Suprapubic skin (tissue), 4 donors: ENCODE measurements at regions not wholly inside any gene's neighbourhood (a gene's known extent, or its start where the extent isn't known, plus 50 kb on each side); places are given as distances from the start of the nearest gene placed in this dataset.

ENCODE experiments used
- DNase-seq, 2 donors: peaks; one replicate each; pipeline ENCODE4 v3.0.0-alpha.2; 2019; ENCODE audit warnings: low spot score in 2 of 2
- H3K27ac ChIP-seq: fragments of 200-600 bp; sonication (generic); one replicate; pipeline ENCODE4 v1.5.1; 2019
- H3K27me3 ChIP-seq: fragments of 200-600 bp; sonication (generic); one replicate; pipeline ENCODE4 v1.5.1; 2019
- H3K36me3 ChIP-seq: fragments of 200-600 bp; sonication (generic); one replicate; pipeline ENCODE4 v1.5.1; 2019
- H3K4me1 ChIP-seq: fragments of 200-600 bp; sonication (generic); one replicate; pipeline ENCODE4 v1.5.1; 2019
- H3K4me3 ChIP-seq: fragments of 200-600 bp; sonication (generic); one replicate; pipeline ENCODE4 v1.5.1; 2019; ENCODE audit warnings: mild to moderate bottlenecking
- H3K9me3 ChIP-seq: fragments of 200-600 bp; sonication (generic); one replicate; pipeline ENCODE4 v1.5.1; 2019
- EP300 ChIP-seq: sonication (generic); formaldehyde crosslinking; IDR thresholded peaks from one replicate; pipeline ENCODE4 v1.6.1; 2017; ENCODE audit warnings: antibody characterized with exemption
- POLR2A ChIP-seq, 2 donors: fragments of 450-650 bp; IDR thresholded peaks; one replicate each; pipeline ENCODE4 v1.6.1; 2017; ENCODE audit warnings: antibody characterized with exemption in 2 of 2, mild to moderate bottlenecking in 2 of 2, moderate library complexity in 2 of 2
- POLR2AphosphoS5 ChIP-seq, 3 donors: sonication (generic); formaldehyde crosslinking; IDR thresholded peaks; one replicate each; pipeline ENCODE4 v1.6.1; 2017; ENCODE audit warnings: antibody characterized with exemption in 3 of 3
- WGBS: methylation state at CpG from one replicate; pipeline ENCODE4 v1.1.5; 2018; 5-methylcytosine and 5-hydroxymethylcytosine counted together
- TF ChIP-seq, protein P1 (sequence below), 2 donors: fragments of 200-600 bp in 1 of 2; fragments of 450-650 bp in 1 of 2; sonication (generic) in 1 of 2; IDR thresholded peaks; one replicate each; pipeline ENCODE4 v1.5.1; 2016 to 2019; ENCODE audit warnings: antibody characterized with exemption in 2 of 2, mild to moderate bottlenecking in 1 of 2, moderate library complexity in 1 of 2

DNA sequence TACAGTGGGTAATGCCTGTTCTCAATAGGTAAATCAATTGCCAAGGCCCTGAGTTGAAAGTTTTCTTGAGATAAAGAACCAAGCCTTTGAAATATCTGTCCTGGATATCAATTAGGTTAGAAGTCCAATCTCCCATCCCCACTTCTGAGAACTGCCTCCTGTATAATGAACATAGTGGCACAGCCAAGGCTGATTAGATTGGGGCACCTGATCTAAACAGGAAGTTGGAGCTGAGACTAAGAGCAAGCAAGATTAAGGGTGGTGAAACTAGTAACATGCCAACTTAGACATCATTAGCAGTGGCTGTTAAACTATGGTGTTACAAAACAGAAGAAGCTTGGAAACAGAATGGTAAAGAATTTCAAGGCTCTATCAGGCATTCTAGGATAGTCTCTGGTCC lies 137.7 kb upstream of the TMEM108 start:
- no peaks in the 10 kb centered on the region for H3K4me1 ChIP-seq
- TF ChIP-seq, protein P1, sequence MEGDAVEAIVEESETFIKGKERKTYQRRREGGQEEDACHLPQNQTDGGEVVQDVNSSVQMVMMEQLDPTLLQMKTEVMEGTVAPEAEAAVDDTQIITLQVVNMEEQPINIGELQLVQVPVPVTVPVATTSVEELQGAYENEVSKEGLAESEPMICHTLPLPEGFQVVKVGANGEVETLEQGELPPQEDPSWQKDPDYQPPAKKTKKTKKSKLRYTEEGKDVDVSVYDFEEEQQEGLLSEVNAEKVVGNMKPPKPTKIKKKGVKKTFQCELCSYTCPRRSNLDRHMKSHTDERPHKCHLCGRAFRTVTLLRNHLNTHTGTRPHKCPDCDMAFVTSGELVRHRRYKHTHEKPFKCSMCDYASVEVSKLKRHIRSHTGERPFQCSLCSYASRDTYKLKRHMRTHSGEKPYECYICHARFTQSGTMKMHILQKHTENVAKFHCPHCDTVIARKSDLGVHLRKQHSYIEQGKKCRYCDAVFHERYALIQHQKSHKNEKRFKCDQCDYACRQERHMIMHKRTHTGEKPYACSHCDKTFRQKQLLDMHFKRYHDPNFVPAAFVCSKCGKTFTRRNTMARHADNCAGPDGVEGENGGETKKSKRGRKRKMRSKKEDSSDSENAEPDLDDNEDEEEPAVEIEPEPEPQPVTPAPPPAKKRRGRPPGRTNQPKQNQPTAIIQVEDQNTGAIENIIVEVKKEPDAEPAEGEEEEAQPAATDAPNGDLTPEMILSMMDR (IDR thresholded peaks at IDR 0.05), result no peak
- TF ChIP-seq POLR2AphosphoS5 (IDR thresholded peaks at IDR 0.05) (no peak), EP300 (no peak), POLR2A (IDR thresholded peaks at IDR 0.05) (no peak)

DNA sequence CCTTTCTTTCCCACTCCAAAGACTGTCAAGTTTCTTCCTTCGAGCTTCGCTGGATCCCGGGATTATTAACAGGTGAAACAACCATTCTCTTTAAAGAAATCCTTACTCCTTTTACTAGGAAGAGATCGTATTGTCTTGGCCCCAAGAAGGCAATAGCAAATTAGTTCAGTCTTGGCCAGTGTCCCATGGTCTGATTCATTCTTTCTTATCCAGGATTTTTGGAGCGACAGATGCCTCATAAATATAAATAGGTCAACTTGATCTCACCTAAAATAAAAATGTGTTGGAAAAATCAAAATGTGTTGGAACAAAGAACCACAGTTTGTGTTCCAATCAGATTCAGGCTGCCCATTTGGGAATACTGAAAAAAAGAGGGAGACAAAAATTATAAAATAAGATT lies 140.1 kb upstream of the TMEM108 start:
- Histone ChIP-seq H3K36me3 (no peaks in the 10 kb centered on the region), H3K27ac (no peak overlapping the region), H3K4me3 (no peak overlapping the region), H3K9me3 (no peaks in the 10 kb centered on the region), H3K27me3 (no peaks in the 10 kb centered on the region), H3K4me1 (no peaks in the 10 kb centered on the region)
- no peak for DNase-seq
- TF ChIP-seq EP300 (no peak), POLR2AphosphoS5 (IDR thresholded peaks at IDR 0.05) (no peak)
- whole genome bisulfite sequencing, result 60% methylated on average over 5 of the region's 5 CpGs

More for the DNA sequence above, 137.7 kb upstream of the TMEM108 start:
- H3K27ac ChIP-seq, result no peak overlapping the region
- no peaks in the 10 kb centered on the region for H3K9me3 ChIP-seq
- H3K4me3 ChIP-seq, result no peak overlapping the region
- no peaks in the 10 kb centered on the region for H3K36me3 ChIP-seq
- H3K27me3 ChIP-seq, result no peaks in the 10 kb centered on the region
- no peak for DNase-seq

DNA sequence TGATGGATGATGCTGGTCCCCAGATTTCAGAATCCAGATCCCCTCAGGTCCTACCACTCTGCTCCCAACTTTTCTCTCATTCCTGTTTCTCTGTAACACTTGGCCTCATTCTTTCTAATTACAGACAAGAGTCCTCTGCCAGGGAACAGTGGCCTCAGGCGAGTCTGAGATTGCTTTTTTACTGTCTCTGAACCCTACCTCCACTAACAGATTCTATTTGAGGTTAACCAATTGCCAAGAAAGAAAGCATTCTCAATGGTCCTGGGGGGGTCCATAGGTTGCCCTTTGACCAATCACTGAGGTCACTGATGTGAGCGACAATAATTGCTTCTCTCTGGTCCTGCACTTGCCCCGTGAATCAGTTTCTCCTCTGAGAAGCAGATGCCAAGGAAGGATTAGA lies 145.2 kb upstream of the TMEM108 start:
- Histone ChIP-seq H3K27me3 (no peaks in the 10 kb centered on the region), H3K4me3 (no peak overlapping the region), H3K36me3 (no peaks in the 10 kb centered on the region), H3K4me1 (no peaks in the 10 kb centered on the region), H3K27ac (no peak overlapping the region), H3K9me3 (no peaks in the 10 kb centered on the region)
- DNase-seq, result no peak
- TF ChIP-seq POLR2A (IDR thresholded peaks at IDR 0.05) (no peak), EP300 (no peak), POLR2AphosphoS5 (IDR thresholded peaks at IDR 0.05) (no peak)
- TF ChIP-seq, protein P1 (IDR thresholded peaks at IDR 0.05), result no peak
- 68% methylated on average over 3 of the region's 3 CpGs for WGBS

DNA sequence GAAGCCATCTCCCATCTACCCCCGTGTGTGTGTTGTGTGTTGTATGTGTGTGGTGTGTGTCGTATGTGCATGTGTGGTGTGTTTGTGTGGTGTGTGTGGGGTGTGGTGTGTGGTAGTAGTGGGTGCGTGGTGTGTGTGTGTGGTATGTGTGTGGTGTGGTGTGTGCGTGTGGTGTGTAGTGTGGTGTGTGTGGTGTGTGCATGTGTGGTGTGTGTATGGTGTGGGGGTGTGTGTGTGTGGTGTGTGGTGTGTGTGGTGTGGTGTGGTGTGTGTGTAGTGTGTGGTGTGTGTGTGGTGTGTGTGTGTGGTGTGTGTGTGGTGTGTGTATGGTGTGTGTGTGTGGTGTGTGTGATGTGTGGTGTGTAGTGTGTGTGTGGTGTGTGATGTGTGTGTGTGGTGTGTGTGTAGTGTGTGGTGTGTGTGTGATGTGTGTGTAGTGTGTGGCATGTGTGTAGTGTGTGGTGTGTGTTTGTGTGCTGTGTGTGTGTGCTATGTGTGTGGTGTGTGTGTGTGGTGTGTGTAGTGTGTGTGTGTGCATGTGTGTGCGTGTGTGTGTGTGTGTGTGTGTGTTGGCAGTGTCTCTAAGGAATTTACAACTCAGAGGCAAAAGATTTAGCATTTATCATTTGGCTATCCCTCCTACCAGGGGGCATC lies 156.3 kb upstream of the TMEM108 start:
- no peak for TF ChIP-seq EP300
- TF ChIP-seq POLR2A (IDR thresholded peaks at IDR 0.05), result no peak
- TF ChIP-seq, protein P1 (IDR thresholded peaks at IDR 0.05), result no peak
- TF ChIP-seq POLR2AphosphoS5 (IDR thresholded peaks at IDR 0.05), result no peak
- no peaks in the 10 kb centered on the region for H3K4me1 ChIP-seq
- no peak overlapping the region for H3K27ac ChIP-seq
- H3K9me3 ChIP-seq, result no peaks in the 10 kb centered on the region
- H3K27me3 ChIP-seq, result no peaks in the 10 kb centered on the region
- no peak for DNase-seq
- H3K36me3 ChIP-seq, result no peaks in the 10 kb centered on the region
- WGBS, result 57% methylated on average over 5 of the region's 5 CpGs
- H3K4me3 ChIP-seq, result no peak overlapping the region

DNA sequence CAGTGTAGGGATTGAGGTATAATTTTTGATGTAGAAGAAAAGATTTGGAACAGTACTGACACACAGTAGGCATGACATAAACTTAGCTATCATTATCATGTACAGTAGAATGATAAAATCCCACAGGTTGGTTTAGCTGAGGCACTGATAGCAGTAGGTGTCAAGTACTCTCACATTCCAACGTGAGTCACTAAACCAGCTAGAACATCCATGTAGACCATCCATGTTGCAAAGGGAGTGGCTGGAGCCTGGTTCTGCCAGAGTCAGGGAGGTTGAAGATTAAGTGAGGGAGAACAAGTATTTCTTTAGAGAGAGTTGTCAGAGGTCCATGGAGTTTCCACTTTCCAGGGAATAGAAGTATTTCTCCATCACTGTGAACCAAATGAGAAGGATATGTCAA lies 157.2 kb upstream of the TMEM108 start:
- H3K4me3 ChIP-seq, result no peak overlapping the region
- H3K36me3 ChIP-seq, result no peaks in the 10 kb centered on the region
- no peaks in the 10 kb centered on the region for H3K4me1 ChIP-seq
- no peak for DNase-seq
- H3K27me3 ChIP-seq, result no peaks in the 10 kb centered on the region
- H3K27ac ChIP-seq, result no peak overlapping the region
- TF ChIP-seq POLR2AphosphoS5 (IDR thresholded peaks at IDR 0.05) (no peak), POLR2A (IDR thresholded peaks at IDR 0.05) (no peak), EP300 (no peak)
- TF ChIP-seq, protein P1 (IDR thresholded peaks at IDR 0.05), result no peak
- WGBS, result 87% methylated on average over 1 of the region's 1 CpG
- H3K9me3 ChIP-seq, result no peaks in the 10 kb centered on the region

DNA sequence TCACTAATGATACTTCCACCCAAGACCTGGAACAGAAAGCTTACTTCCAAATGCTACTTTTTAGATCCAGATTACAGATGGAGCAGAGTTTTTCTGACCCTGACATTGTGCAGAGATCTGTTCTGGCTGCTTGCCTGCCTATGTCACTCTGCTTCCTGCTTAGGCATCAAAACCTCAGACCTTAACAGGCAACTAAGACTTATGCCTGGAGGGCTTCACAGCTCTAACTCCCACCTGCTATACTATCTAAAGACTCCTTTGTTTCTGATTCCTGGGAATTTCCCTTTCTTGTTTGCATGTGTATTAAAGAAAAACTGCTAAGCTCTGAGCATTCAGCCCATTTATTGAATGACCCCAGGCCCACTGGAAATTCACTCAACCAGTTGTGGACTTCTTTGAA lies 157.4 kb upstream of the NPHP3 start:
- Histone ChIP-seq H3K9me3 (no peaks in the 10 kb centered on the region), H3K27me3 (no peaks in the 10 kb centered on the region), H3K4me3 (no peak overlapping the region), H3K27ac (no peak overlapping the region), H3K36me3 (no peaks in the 10 kb centered on the region), H3K4me1 (no peaks in the 10 kb centered on the region)
- TF ChIP-seq EP300 (no peak), POLR2A (IDR thresholded peaks at IDR 0.05) (no peak), POLR2AphosphoS5 (IDR thresholded peaks at IDR 0.05) (no peak)
- DNase-seq, result no peak
